WTC11 (cell line): ENCODE measurements at regions not wholly inside any gene's neighbourhood (a gene's known extent, or its start where the extent isn't known, plus 50 kb on each side); places are given as distances from the start of the nearest gene placed in this dataset.

Experiments
- ATAC-seq: fragments of 200-7000 bp; cut with Tn5 transposase; 2 replicates; pipeline ENCODE4 v1.10.0; 2021; ENCODE audit warnings: mild to moderate bottlenecking, moderate library complexity
- CTCF ChIA-PET: fragments of 300-600 bp; sonication (Branson Sonifier 250); formaldehyde crosslinking; loops from one replicate; lab custom pipeline; 2021; ENCODE audit warnings: antibody characterized with exemption; lab: Charles Lee
- POLR2A ChIA-PET: fragments of 350-600 bp; sonication (Branson Sonifier 250); formaldehyde crosslinking; loops from one replicate; lab custom pipeline; 2021; ENCODE audit warnings: antibody characterized with exemption; lab: Charles Lee
- DNase-seq: peaks from one replicate; pipeline ENCODE4 v3.0.0; 2021; ENCODE audit warnings: low spot score
- H3K27ac Mint-ChIP-seq: 2 replicates; pipeline ENCODE4 v1.8.0; 2021; ENCODE audit warnings: mixed read lengths
- H3K27me3 Mint-ChIP-seq: 2 replicates; pipeline ENCODE4 v1.8.0; 2021; ENCODE audit warnings: low read depth, mild to moderate bottlenecking, moderate library complexity, mixed read lengths
- H3K36me3 Mint-ChIP-seq: 2 replicates; pipeline ENCODE4 v1.8.0; 2021; ENCODE audit warnings: mixed read lengths
- H3K4me1 Mint-ChIP-seq: 2 replicates; pipeline ENCODE4 v1.8.0; 2022; ENCODE audit warnings: mixed read lengths
- H3K4me3 Mint-ChIP-seq: 2 replicates; pipeline ENCODE4 v1.8.0; 2021; ENCODE audit warnings: mild to moderate bottlenecking, moderate library complexity, mixed read lengths
- H3K9me3 Mint-ChIP-seq: 2 replicates; pipeline ENCODE4 v1.8.0; 2021; ENCODE audit warnings: mixed read lengths
- AR ChIP-seq: fragments of 250-450 bp; sonication (Bioruptor Pico); IDR thresholded peaks from 2 replicates; pipeline ENCODE4 v1.9.0; 2021; ENCODE audit warnings: mild to moderate bottlenecking
- ATF1 ChIP-seq: sonication (generic); formaldehyde crosslinking; IDR thresholded peaks from 2 replicates; pipeline ENCODE4 v1.8.1; 2023; ENCODE audit warnings: mild to moderate bottlenecking, moderate library complexity, missing genetic modification reagents
- E2F1 ChIP-seq: sonication (generic); formaldehyde crosslinking; IDR thresholded peaks from 2 replicates; pipeline ENCODE4 v1.8.0; 2022; ENCODE audit warnings: mild to moderate bottlenecking, missing genetic modification reagents
- ELF4 ChIP-seq: sonication (generic); formaldehyde crosslinking; IDR thresholded peaks from 2 replicates; pipeline ENCODE4 v1.8.1; 2022; ENCODE audit warnings: low read depth, mild to moderate bottlenecking, moderate library complexity, missing genetic modification reagents
- ESRRA ChIP-seq: sonication (generic); formaldehyde crosslinking; IDR thresholded peaks from 2 replicates; pipeline ENCODE4 v1.8.1; 2022; ENCODE audit warnings: mild to moderate bottlenecking, missing genetic modification reagents, borderline replicate concordance
- FOXJ3 ChIP-seq: sonication (generic); formaldehyde crosslinking; IDR thresholded peaks from 2 replicates; pipeline ENCODE4 v1.9.0; 2021; ENCODE audit warnings: missing genetic modification reagents, mild to moderate bottlenecking, borderline replicate concordance
- FOXP4 ChIP-seq: sonication (generic); formaldehyde crosslinking; IDR thresholded peaks from 2 replicates; pipeline ENCODE4 v1.8.0; 2022; ENCODE audit warnings: mild to moderate bottlenecking, missing genetic modification reagents
- GRHL2 ChIP-seq: fragments of 250-450 bp; sonication (Bioruptor Pico); IDR thresholded peaks from 2 replicates; pipeline ENCODE4 v1.8.0; 2022; ENCODE audit warnings: mild to moderate bottlenecking, moderate library complexity; ENCODE audit not compliant: insufficient replicate concordance, severe bottlenecking
- IRF1 ChIP-seq: sonication (generic); formaldehyde crosslinking; IDR thresholded peaks from 2 replicates; pipeline ENCODE4 v1.8.0; 2023; ENCODE audit warnings: missing genetic modification reagents
- JUN ChIP-seq: sonication (generic); formaldehyde crosslinking; IDR thresholded peaks from 2 replicates; pipeline ENCODE4 v1.8.0; 2023; ENCODE audit warnings: mild to moderate bottlenecking, missing genetic modification reagents
- NFE2L1 ChIP-seq: sonication (generic); formaldehyde crosslinking; IDR thresholded peaks from 2 replicates; pipeline ENCODE4 v1.8.1; 2023; ENCODE audit warnings: missing genetic modification reagents
- SMAD3 ChIP-seq: sonication (generic); formaldehyde crosslinking; IDR thresholded peaks from 2 replicates; pipeline ENCODE4 v1.8.0; 2022; ENCODE audit warnings: missing genetic modification reagents, mild to moderate bottlenecking, borderline replicate concordance
- SP1 ChIP-seq: sonication (generic); formaldehyde crosslinking; conservative IDR thresholded peaks from 2 replicates; pipeline ENCODE4 v1.8.1; 2022; ENCODE audit warnings: missing genetic modification reagents
- ZNF263 ChIP-seq: sonication (generic); formaldehyde crosslinking; IDR thresholded peaks from 2 replicates; pipeline ENCODE4 v1.8.1; 2022; ENCODE audit warnings: low read depth, mild to moderate bottlenecking, moderate library complexity, missing genetic modification reagents
- ZNF317 ChIP-seq: sonication (generic); formaldehyde crosslinking; IDR thresholded peaks from 2 replicates; pipeline ENCODE4 v1.8.1; 2023; ENCODE audit warnings: low read depth, mild to moderate bottlenecking, moderate library complexity, missing genetic modification reagents, borderline replicate concordance
- ZNF423 ChIP-seq: fragments of 250-450 bp; sonication (Bioruptor Pico); IDR thresholded peaks from 2 replicates; pipeline ENCODE4 v2.1.2; 2022; ENCODE audit warnings: mild to moderate bottlenecking, moderate library complexity
- ZNF671 ChIP-seq: fragments of 250-450 bp; sonication (Bioruptor Pico); IDR thresholded peaks from 2 replicates; pipeline ENCODE4 v1.8.0; 2021; ENCODE audit warnings: mild to moderate bottlenecking
- ZSCAN18 ChIP-seq: fragments of 250-450 bp; sonication (Bioruptor Pico); IDR thresholded peaks from 2 replicates; pipeline ENCODE4 v2.1.2; 2022; ENCODE audit warnings: mild to moderate bottlenecking, moderate library complexity

- TF ChIP-seq ZSCAN18 (CRISPR knock-in tag): no peak
- no peak for TF ChIP-seq FOXJ3 (CRISPR knock-in tag)
- TF ChIP-seq ESRRA (CRISPR knock-in tag): no peak
Measured at GRCh38 chr3:16704941-16705340, 99.7 kb upstream of the DAZL start (continued).

GRCh38 chr3:16707260-16707659 is 102.0 kb upstream of the DAZL start:
- H3K27me3 Mint-ChIP-seq: peaks cover 3% of the 10 kb centered on the region
- CTCF ChIA-PET: no interaction called here
- H3K9me3 Mint-ChIP-seq: peaks cover 38% of the 10 kb centered on the region
- ATAC-seq (no peak), DNase-seq (no peak)
- H3K36me3 Mint-ChIP-seq: peaks cover 18% of the 10 kb centered on the region
- H3K4me3 Mint-ChIP-seq: no peak overlapping the region
- H3K27ac Mint-ChIP-seq: no peak overlapping the region
- no peaks in the 10 kb centered on the region; the same call in 1 of the 2 replicates for H3K4me1 Mint-ChIP-seq
- no peak for TF ChIP-seq ZNF423 (CRISPR knock-in tag)
- no peak for TF ChIP-seq SP1
- no peak for TF ChIP-seq NFE2L1 (CRISPR knock-in tag)
- no peak for TF ChIP-seq ZNF317 (CRISPR knock-in tag)
- no peak for TF ChIP-seq IRF1 (CRISPR knock-in tag)
- no peak for TF ChIP-seq JUN (CRISPR knock-in tag)
- TF ChIP-seq E2F1: no peak
- no peak for TF ChIP-seq ZNF263 (CRISPR knock-in tag)
- TF ChIP-seq ELF4 (CRISPR knock-in tag): no peak
- TF ChIP-seq ZNF671 (CRISPR knock-in tag): no peak
- TF ChIP-seq GRHL2 (CRISPR knock-in tag): no peak
- TF ChIP-seq FOXP4: no peak
- TF ChIP-seq ATF1: no peak
- TF ChIP-seq AR (CRISPR knock-in tag): no peak
- TF ChIP-seq SMAD3 (CRISPR knock-in tag): no peak
- POLR2A ChIA-PET: no interaction called here
